Adrenal gland (tissue), 9 donors: ENCODE measurements at regions not wholly inside any gene's neighbourhood (a gene's known extent, or its start where the extent isn't known, plus 50 kb on each side); places are given as distances from the start of the nearest gene placed in this dataset.

Source experiments
- DNase-seq, 7 donors: peaks; one replicate each; pipeline ENCODE4 v3.0.0-alpha.2; 2019 to 2020
- H3K27ac ChIP-seq, 5 donors: fragments of 200-600 bp; sonication (generic) in 4 of 5; 1 replicate in 3 of 5; 2 replicates in 2 of 5; pipeline versions ENCODE4 v1.5.1 to v1.8.0; 2016 to 2020; ENCODE audit warnings: mild to moderate bottlenecking in 1 of 5
- H3K27me3 ChIP-seq: fragments of 200-600 bp; 2 replicates; pipeline ENCODE4 v1.8.0; 2021
- H3K36me3 ChIP-seq, 2 donors: fragments of 200-600 bp; replicated peaks in 1 of 2; 1 replicate in 1 of 2; 2 replicates in 1 of 2; pipeline versions ENCODE4 v1.5.1 to v1.8.0; 2018 to 2022
- H3K4me1 ChIP-seq, 2 donors: fragments of 200-600 bp; replicated peaks in 1 of 2; 1 replicate in 1 of 2; 2 replicates in 1 of 2; pipeline versions ENCODE4 v1.5.1 to v1.8.0; 2018 to 2021
- H3K4me3 ChIP-seq, 4 donors: fragments of 200-600 bp; sonication (generic) in 3 of 4; one replicate each; pipeline ENCODE4 v1.5.1; 2016 to 2018
- H3K9me3 ChIP-seq, 3 donors: fragments of 200-600 bp; sonication (generic) in 1 of 3; replicated peaks in 1 of 3; 1 replicate in 2 of 3; 2 replicates in 1 of 3; pipeline versions ENCODE4 v1.5.1 to v1.8.0; 2016 to 2021
- CTCF ChIP-seq, 6 experiments: fragments of 450-650 bp in 4 of 6; fragments of 200-600 bp in 2 of 6; sonication (generic) in 1 of 6; IDR thresholded peaks; 1 replicate in 5 of 6; 2 replicates in 1 of 6; pipeline versions ENCODE4 v1.5.1 to v1.8.0; 2016 to 2021; ENCODE audit warnings: antibody characterized with exemption in 6 of 6, mild to moderate bottlenecking in 2 of 6, moderate library complexity in 1 of 6
- POLR2A ChIP-seq, 2 donors: fragments of 450-650 bp; IDR thresholded peaks; one replicate each; pipeline ENCODE4 v1.6.1; 2017; ENCODE audit warnings: antibody characterized with exemption in 2 of 2, mild to moderate bottlenecking in 2 of 2, moderate library complexity in 1 of 2
- WGBS, 4 donors: extraction: QIAGEN DNeasy Blood & Tissue Kit in 2 of 4; methylation state at CpG; one replicate each; pipeline versions ENCODE4 v1.1.5 to v1.1.7; 2013 to 2017; 5-methylcytosine and 5-hydroxymethylcytosine counted together
- intact Hi-C, 2 donors: fragments of 100-400 bp; cut with DNase I; formaldehyde crosslinking; loops; one replicate each; pipeline versions ENCODE4 v1.14.1 to v1.15.0; 2022 to 2023
- donor health status: healthy with polysubstance abuse.
- donor health status: Bipolar disorder and iron deficiency.
- donor health status: DM: yes; HTN: yes; CAD: no.
- donor health status: DM: no; HTN: no; CAD: no.
- donor health status: DM: no; HTN: no; CAD: no.

GRCh38 chr17:74005790-74006189 lies 197.7 kb upstream of the RPL38 start:
- Histone ChIP-seq H3K4me1 (no peaks in the 10 kb centered on the region), H3K9me3 (no peaks in the 10 kb centered on the region), H3K27ac (no peak overlapping the region), H3K36me3 (no peaks in the 10 kb centered on the region), H3K27me3 (peaks cover 7% of the 10 kb centered on the region), H3K4me3 (no peak overlapping the region)
- no peak for DNase-seq
- intact Hi-C loops: no loop called here
- TF ChIP-seq CTCF (IDR thresholded peaks at IDR 0.05) (no peak), POLR2A (IDR thresholded peaks at IDR 0.05) (no peak)
- 57 to 78% (median 74%) methylated on average over 6 to 9 of the region's 9 CpGs for WGBS, 4 donors

GRCh38 chr17:74006371-74006770 lies 197.1 kb upstream of the RPL38 start:
- peaks cover 7% of the 10 kb centered on the region for H3K27me3 ChIP-seq

GRCh38 chr17:74008196-74008595 lies 195.3 kb upstream of the RPL38 start:
- no peaks in the 10 kb centered on the region for H3K36me3 ChIP-seq
- TF ChIP-seq POLR2A (IDR thresholded peaks at IDR 0.05) (no peak), CTCF (IDR thresholded peaks at IDR 0.05) (no peak)
- no peaks in the 10 kb centered on the region for H3K4me1 ChIP-seq
- H3K27me3 ChIP-seq: peaks cover 7% of the 10 kb centered on the region
- no peak overlapping the region for H3K4me3 ChIP-seq
- intact Hi-C loops: no loop called here
- 30 to 35% (median 31%) methylated on average over 10 of the region's 10 CpGs for WGBS, 4 donors
- DNase-seq: no peak
- H3K27ac ChIP-seq: no peak overlapping the region
- H3K9me3 ChIP-seq: no peaks in the 10 kb centered on the region

More at GRCh38 chr17:74006371-74006770, 197.1 kb upstream of the RPL38 start:
- intact Hi-C loops: no loop called here
- Histone ChIP-seq H3K9me3 (no peaks in the 10 kb centered on the region), H3K4me1 (no peaks in the 10 kb centered on the region), H3K36me3 (no peaks in the 10 kb centered on the region), H3K27ac (no peak overlapping the region), H3K4me3 (no peak overlapping the region)
- TF ChIP-seq CTCF (IDR thresholded peaks at IDR 0.05) (no peak), POLR2A (IDR thresholded peaks at IDR 0.05) (no peak)
- 79 to 100% (median 91%) methylated on average over 1 to 8 of the region's 8 CpGs for WGBS, 4 donors
- DNase-seq: no peak

GRCh38 chr17:74009056-74009625 lies 194.3 kb upstream of the RPL38 start:
- Histone ChIP-seq H3K27ac (no peak overlapping the region), H3K27me3 (peaks cover 7% of the 10 kb centered on the region), H3K4me3 (no peak overlapping the region), H3K4me1 (no peaks in the 10 kb centered on the region), H3K36me3 (no peaks in the 10 kb centered on the region), H3K9me3 (no peaks in the 10 kb centered on the region)
- 71 to 82% (median 73%) methylated on average over 8 of the region's 8 CpGs for WGBS, 4 donors
- no peak for TF ChIP-seq CTCF (IDR thresholded peaks at IDR 0.05)
- no peak for TF ChIP-seq POLR2A (IDR thresholded peaks at IDR 0.05)
- intact Hi-C loops: no loop called here
- no peak for DNase-seq
